ENCODE measurements at regions not wholly inside any gene's neighbourhood (a gene's known extent, or its start where the extent isn't known, plus 50 kb on each side); places are given as distances from the start of the nearest gene placed in this dataset.

DNA sequence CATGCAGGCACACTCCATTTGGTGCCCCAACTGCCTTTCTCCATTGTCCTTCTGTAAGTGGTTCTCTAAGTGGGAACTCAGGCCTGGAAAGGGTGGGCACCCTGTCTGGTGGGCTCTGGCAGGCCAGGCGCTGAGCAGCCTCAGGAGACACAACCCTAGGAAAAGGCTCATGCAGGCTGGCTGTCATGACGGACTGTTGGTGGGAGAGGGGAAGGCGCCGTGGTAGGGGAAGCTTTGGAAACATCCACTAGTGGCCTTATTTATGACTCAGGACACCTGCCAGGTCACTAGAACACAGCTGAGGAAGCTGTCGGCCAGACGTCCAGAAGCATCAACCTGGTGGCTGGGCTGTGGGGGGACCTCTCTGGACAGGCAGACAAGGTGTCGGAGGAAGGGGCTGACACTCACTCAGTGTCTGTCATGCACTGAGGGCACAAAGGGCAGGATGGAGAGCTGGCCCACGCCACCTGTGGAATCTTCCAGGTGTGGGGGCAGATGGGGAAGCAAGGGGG, 216.0 kb downstream of the SEC14L1 start (continued):
- TF ChIP-seq, protein P1, sequence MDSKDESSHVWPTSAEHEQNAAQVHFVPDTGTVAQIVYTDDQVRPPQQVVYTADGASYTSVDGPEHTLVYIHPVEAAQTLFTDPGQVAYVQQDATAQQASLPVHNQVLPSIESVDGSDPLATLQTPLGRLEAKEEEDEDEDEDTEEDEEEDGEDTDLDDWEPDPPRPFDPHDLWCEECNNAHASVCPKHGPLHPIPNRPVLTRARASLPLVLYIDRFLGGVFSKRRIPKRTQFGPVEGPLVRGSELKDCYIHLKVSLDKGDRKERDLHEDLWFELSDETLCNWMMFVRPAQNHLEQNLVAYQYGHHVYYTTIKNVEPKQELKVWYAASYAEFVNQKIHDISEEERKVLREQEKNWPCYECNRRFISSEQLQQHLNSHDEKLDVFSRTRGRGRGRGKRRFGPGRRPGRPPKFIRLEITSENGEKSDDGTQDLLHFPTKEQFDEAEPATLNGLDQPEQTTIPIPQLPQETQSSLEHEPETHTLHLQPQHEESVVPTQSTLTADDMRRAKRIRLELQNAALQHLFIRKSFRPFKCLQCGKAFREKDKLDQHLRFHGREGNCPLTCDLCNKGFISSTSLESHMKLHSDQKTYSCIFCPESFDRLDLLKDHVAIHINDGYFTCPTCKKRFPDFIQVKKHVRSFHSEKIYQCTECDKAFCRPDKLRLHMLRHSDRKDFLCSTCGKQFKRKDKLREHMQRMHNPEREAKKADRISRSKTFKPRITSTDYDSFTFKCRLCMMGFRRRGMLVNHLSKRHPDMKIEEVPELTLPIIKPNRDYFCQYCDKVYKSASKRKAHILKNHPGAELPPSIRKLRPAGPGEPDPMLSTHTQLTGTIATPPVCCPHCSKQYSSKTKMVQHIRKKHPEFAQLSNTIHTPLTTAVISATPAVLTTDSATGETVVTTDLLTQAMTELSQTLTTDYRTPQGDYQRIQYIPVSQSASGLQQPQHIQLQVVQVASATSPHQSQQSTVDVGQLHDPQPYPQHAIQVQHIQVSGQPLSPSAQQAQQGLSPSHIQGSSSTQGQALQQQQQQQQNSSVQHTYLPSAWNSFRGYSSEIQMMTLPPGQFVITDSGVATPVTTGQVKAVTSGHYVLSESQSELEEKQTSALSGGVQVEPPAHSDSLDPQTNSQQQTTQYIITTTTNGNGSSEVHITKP (tag by site-specific recombination; IDR thresholded peaks at IDR 0.05) = no peak
- TF ChIP-seq SP2 (tag by site-specific recombination; IDR thresholded peaks at IDR 0.05) = no peak
- TF ChIP-seq IKZF3 (tag by site-specific recombination; IDR thresholded peaks at IDR 0.05) = no peak

DNA sequence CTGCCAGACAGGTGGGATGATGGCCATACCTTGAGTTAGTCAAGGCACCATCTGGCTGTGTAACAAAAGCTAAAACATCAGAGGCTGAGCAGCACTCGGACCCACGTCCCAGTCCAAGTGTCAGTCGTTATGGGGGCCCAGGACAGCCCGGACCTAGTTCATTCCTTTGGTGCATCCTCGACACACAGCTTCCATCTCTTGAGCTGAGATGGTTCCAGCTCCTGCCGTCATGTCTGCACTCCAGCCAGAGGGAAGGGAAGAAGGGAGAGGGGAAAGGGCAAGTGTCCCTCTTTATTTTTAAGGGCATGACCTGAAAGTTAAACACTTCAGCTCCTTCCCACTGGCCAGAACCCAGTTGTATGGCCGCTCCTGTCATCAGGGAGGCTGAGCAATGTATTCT, 218.0 kb downstream of the SEC14L1 start:
- TF ChIP-seq RBAK (tag by site-specific recombination; IDR thresholded peaks at IDR 0.05) = no peak
- TF ChIP-seq ZNF16 (tag by site-specific recombination; IDR thresholded peaks at IDR 0.05; ENCODE audit: low read depth) = no peak
- no peak for TF ChIP-seq ZBTB7A (tag by site-specific recombination; IDR thresholded peaks at IDR 0.05; ENCODE audit: low read depth)
- TF ChIP-seq, protein P2, sequence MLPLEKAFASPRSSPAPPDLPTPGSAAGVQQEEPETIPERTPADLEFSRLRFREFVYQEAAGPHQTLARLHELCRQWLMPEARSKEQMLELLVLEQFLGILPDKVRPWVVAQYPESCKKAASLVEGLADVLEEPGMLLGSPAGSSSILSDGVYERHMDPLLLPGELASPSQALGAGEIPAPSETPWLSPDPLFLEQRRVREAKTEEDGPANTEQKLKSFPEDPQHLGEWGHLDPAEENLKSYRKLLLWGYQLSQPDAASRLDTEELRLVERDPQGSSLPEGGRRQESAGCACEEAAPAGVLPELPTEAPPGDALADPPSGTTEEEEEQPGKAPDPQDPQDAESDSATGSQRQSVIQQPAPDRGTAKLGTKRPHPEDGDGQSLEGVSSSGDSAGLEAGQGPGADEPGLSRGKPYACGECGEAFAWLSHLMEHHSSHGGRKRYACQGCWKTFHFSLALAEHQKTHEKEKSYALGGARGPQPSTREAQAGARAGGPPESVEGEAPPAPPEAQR (tag by site-specific recombination; IDR thresholded peaks at IDR 0.05) = no peak
- TF ChIP-seq ZNF354C (tag by site-specific recombination; IDR thresholded peaks at IDR 0.05; ENCODE audit: borderline replicate concordance, low read depth) = no peak
- TF ChIP-seq, protein P3, sequence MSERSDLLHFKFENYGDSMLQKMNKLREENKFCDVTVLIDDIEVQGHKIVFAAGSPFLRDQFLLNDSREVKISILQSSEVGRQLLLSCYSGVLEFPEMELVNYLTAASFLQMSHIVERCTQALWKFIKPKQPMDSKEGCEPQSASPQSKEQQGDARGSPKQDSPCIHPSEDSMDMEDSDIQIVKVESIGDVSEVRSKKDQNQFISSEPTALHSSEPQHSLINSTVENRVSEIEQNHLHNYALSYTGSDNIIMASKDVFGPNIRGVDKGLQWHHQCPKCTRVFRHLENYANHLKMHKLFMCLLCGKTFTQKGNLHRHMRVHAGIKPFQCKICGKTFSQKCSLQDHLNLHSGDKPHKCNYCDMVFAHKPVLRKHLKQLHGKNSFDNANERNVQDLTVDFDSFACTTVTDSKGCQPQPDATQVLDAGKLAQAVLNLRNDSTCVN (tag by site-specific recombination; optimal IDR thresholded peaks at IDR 0.05) = no peak
- TF ChIP-seq BCL11A (tag by site-specific recombination; IDR thresholded peaks at IDR 0.05; ENCODE audit: low read depth) = no peak
- TF ChIP-seq ZNF785 (tag by site-specific recombination; IDR thresholded peaks at IDR 0.05) = no peak
- H3K4me1 ChIP-seq (ENCODE audit: control insufficient read depth, insufficient read depth, low read length) = no peaks in the 10 kb centered on the region
- CTCF ChIA-PET = interaction anchor here (0.8 to 1.8 kb wide), 3 partner anchors 8 to 27 kb away, joined by 3 to 10 read pairs (median 5); no protein-coding TSS in a partner anchor
- H3K36me3 ChIP-seq (ENCODE audit: control insufficient read depth in 2 of 2, insufficient read depth in 1 of 2, low read length in 2 of 2) = no peaks in the 10 kb centered on the region
- H3K27ac ChIP-seq (ENCODE audit: extremely low read depth, low read depth, low read length) = no peak overlapping the region
- POLR2A ChIA-PET = interaction anchor here (0.7 kb wide), 1 partner anchor 15 kb away, joined by 3 read pairs; no protein-coding TSS in a partner anchor
- H3K9me3 ChIP-seq (ENCODE audit: control insufficient read depth, insufficient read depth, low read depth, low read length) = no peaks in the 10 kb centered on the region
- H3K4me3 ChIP-seq (ENCODE audit: low read depth, low read length) = no peak overlapping the region

DNA sequence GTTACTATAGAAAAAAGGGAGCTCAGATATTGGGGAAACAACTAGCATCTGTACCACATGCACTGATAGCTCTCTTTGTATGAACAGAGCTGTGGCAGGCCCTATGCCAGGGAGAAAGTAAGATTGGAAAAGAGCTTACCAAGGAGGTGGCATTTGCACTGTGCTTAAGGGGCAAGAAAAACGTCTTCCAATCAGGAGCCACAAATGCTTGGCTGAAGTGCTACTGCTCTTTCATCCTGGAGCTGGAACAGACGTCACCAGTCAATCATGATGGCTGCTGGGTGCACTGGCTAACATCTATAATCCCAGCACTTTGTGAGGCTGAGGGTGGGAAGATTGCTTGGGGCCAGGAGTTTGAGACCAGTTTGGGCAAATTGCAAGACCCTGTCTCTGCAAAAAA, 218.5 kb downstream of the SEC14L1 start:
- Histone ChIP-seq H3K4me1 (ENCODE audit: control insufficient read depth, insufficient read depth, low read length) (no peaks in the 10 kb centered on the region), H3K36me3 (ENCODE audit: control insufficient read depth in 2 of 2, insufficient read depth in 1 of 2, low read length in 2 of 2) (no peaks in the 10 kb centered on the region), H3K27ac (ENCODE audit: extremely low read depth, low read depth, low read length) (no peak overlapping the region), H3K4me3 (ENCODE audit: low read depth, low read length) (no peak overlapping the region), H3K9me3 (ENCODE audit: control insufficient read depth, insufficient read depth, low read depth, low read length) (no peaks in the 10 kb centered on the region)
- CTCF ChIA-PET = interaction anchor here (0.8 to 1.8 kb wide), 2 partner anchors 17 to 28 kb away, joined by 4 to 10 read pairs; no protein-coding TSS in a partner anchor
- POLR2A ChIA-PET = interaction anchor here (0.7 kb wide), 1 partner anchor 15 kb away, joined by 3 read pairs; no protein-coding TSS in a partner anchor
- TF ChIP-seq MEIS1 (CRISPR knock-in tag; IDR thresholded peaks at IDR 0.05; ENCODE audit: borderline replicate concordance) (no peak), ZNF112 (tag by site-specific recombination; IDR thresholded peaks at IDR 0.05) (no peak), ZNF174 (tag by site-specific recombination; IDR thresholded peaks at IDR 0.05) (no peak), EGR2 (tag by site-specific recombination; IDR thresholded peaks at IDR 0.05; ENCODE audit: low read depth) (no peak), ZNF548 (tag by site-specific recombination; IDR thresholded peaks at IDR 0.05) (no peak), ZNF843 (tag by site-specific recombination; IDR thresholded peaks at IDR 0.05) (no peak), ZNF555 (tag by site-specific recombination; conservative IDR thresholded peaks at IDR 0.05) (no peak)
- TF ChIP-seq, protein P4, sequence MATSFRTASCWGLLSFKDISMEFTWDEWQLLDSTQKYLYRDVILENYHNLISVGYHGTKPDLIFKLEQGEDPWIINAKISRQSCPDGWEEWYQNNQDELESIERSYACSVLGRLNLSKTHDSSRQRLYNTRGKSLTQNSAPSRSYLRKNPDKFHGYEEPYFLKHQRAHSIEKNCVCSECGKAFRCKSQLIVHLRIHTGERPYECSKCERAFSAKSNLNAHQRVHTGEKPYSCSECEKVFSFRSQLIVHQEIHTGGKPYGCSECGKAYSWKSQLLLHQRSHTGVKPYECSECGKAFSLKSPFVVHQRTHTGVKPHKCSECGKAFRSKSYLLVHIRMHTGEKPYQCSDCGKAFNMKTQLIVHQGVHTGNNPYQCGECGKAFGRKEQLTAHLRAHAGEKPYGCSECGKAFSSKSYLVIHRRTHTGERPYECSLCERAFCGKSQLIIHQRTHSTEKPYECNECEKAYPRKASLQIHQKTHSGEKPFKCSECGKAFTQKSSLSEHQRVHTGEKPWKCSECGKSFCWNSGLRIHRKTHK (tag by site-specific recombination; IDR thresholded peaks at IDR 0.05) = no peak
- TF ChIP-seq, protein P5, sequence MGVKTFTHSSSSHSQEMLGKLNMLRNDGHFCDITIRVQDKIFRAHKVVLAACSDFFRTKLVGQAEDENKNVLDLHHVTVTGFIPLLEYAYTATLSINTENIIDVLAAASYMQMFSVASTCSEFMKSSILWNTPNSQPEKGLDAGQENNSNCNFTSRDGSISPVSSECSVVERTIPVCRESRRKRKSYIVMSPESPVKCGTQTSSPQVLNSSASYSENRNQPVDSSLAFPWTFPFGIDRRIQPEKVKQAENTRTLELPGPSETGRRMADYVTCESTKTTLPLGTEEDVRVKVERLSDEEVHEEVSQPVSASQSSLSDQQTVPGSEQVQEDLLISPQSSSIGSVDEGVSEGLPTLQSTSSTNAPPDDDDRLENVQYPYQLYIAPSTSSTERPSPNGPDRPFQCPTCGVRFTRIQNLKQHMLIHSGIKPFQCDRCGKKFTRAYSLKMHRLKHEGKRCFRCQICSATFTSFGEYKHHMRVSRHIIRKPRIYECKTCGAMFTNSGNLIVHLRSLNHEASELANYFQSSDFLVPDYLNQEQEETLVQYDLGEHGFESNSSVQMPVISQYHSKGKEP (tag by site-specific recombination; IDR thresholded peaks at IDR 0.05) = no peak
